HAP-1 (cell line): ENCODE measurements at regions not wholly inside any gene's neighbourhood (a gene's known extent, or its start where the extent isn't known, plus 50 kb on each side); places are given as distances from the start of the nearest gene placed in this dataset.
"Not testable (repeated sequence)": the region's sequence is repeated elsewhere in the genome, so short reads cannot be mapped to it uniquely, and the experiment has no call there.

Source experiments
- DNase-seq, 2 experiments: peaks; one replicate each; pipeline ENCODE4 v3.0.0-alpha.2; 2016 to 2020; ENCODE audit warnings: low spot score in 2 of 2
- H3K27me3 ChIP-seq: fragments of 250-450 bp; sonication (Bioruptor Pico); 2 replicates; pipeline ENCODE4 v1.5.1; 2020; ENCODE audit warnings: low read depth, mild to moderate bottlenecking, moderate library complexity
- H3K36me3 ChIP-seq: fragments of 250-450 bp; sonication (Bioruptor Pico); replicated peaks from 2 replicates; pipeline ENCODE4 v1.5.1; 2020; ENCODE audit warnings: mild to moderate bottlenecking
- H3K4me1 ChIP-seq: fragments of 250-450 bp; sonication (Bioruptor Pico); 2 replicates; pipeline ENCODE4 v1.5.1; 2020; ENCODE audit warnings: mild to moderate bottlenecking
- H3K4me3 ChIP-seq: fragments of 250-450 bp; sonication (Bioruptor Pico); 2 replicates; pipeline ENCODE4 v1.5.1; 2020; ENCODE audit warnings: mild to moderate bottlenecking, moderate library complexity
- H3K9me3 ChIP-seq: fragments of 250-450 bp; sonication (Bioruptor Pico); 2 replicates; pipeline ENCODE4 v1.5.1; 2020; ENCODE audit warnings: mild to moderate bottlenecking, moderate library complexity
- in situ Hi-C: fragments of 300-500 bp; cut with MboI; formaldehyde crosslinking; loops from 3 replicates; pipeline ENCODE4 v1.14.3; 2020; ENCODE audit warnings: low sequenced_read_pairs, inconsistent platforms, mixed read lengths

GRCh38 chr12:34603382-34604035, 581.2 kb downstream of the ALG10 start:
- H3K4me3 ChIP-seq = no peak overlapping the region
- in situ Hi-C loops = no loop called here
- no peaks in the 10 kb centered on the region for H3K36me3 ChIP-seq
- no peaks in the 10 kb centered on the region for H3K4me1 ChIP-seq
- no peak for DNase-seq
- H3K9me3 ChIP-seq = no peaks in the 10 kb centered on the region; the same call in 1 of the 2 replicates
- no peaks in the 10 kb centered on the region for H3K27me3 ChIP-seq

GRCh38 chr12:34604227-34604626, 581.9 kb downstream of the ALG10 start:
- no peak for DNase-seq
- Histone ChIP-seq H3K9me3 (no peaks in the 10 kb centered on the region; the same call in 1 of the 2 replicates), H3K4me3 (no peak overlapping the region)

GRCh38 chr12:34604631-34605509, 582.6 kb downstream of the ALG10 start:
- H3K9me3 ChIP-seq = no peaks in the 10 kb centered on the region; the same call in 1 of the 2 replicates
- H3K4me3 ChIP-seq = no peak overlapping the region
- H3K27me3 ChIP-seq = no peaks in the 10 kb centered on the region
- no peaks in the 10 kb centered on the region for H3K36me3 ChIP-seq
- in situ Hi-C loops = no loop called here
- H3K4me1 ChIP-seq = no peaks in the 10 kb centered on the region
- DNase-seq = no peak

More at GRCh38 chr12:34604227-34604626, 581.9 kb downstream of the ALG10 start:
- H3K36me3 ChIP-seq = no peaks in the 10 kb centered on the region
- H3K4me1 ChIP-seq = no peaks in the 10 kb centered on the region
- in situ Hi-C loops = no loop called here
- H3K27me3 ChIP-seq = no peaks in the 10 kb centered on the region

- in situ Hi-C loops = no loop called here
- Histone ChIP-seq H3K9me3 (no peaks in the 10 kb centered on the region; the same call in 1 of the 2 replicates), H3K4me3 (no peak overlapping the region), H3K36me3 (no peaks in the 10 kb centered on the region), H3K4me1 (no peaks in the 10 kb centered on the region), H3K27me3 (no peaks in the 10 kb centered on the region)
- DNase-seq = no peak
Observed at GRCh38 chr12:34605510-34605887, 583.2 kb downstream of the ALG10 start.

- no peak overlapping the region for H3K4me3 ChIP-seq
- H3K27me3 ChIP-seq = no peaks in the 10 kb centered on the region
- no peaks in the 10 kb centered on the region for H3K4me1 ChIP-seq
- H3K36me3 ChIP-seq = no peaks in the 10 kb centered on the region
- H3K9me3 ChIP-seq = no peaks in the 10 kb centered on the region; the same call in 1 of the 2 replicates
- no peak for DNase-seq
- in situ Hi-C loops = no loop called here
Observed at GRCh38 chr12:34605955-34606748, 583.9 kb downstream of the ALG10 start.

- H3K4me3 ChIP-seq = no peak overlapping the region
- no peak for DNase-seq
- H3K27me3 ChIP-seq = no peaks in the 10 kb centered on the region
- no peaks in the 10 kb centered on the region for H3K36me3 ChIP-seq
- in situ Hi-C loops = no loop called here
- no peaks in the 10 kb centered on the region for H3K4me1 ChIP-seq
- no peaks in the 10 kb centered on the region; the same call in 1 of the 2 replicates for H3K9me3 ChIP-seq
Observed at GRCh38 chr12:34606749-34607519, 584.6 kb downstream of the ALG10 start.

GRCh38 chr12:34607520-34608195, 585.4 kb downstream of the ALG10 start:
- Histone ChIP-seq H3K9me3 (no peaks in the 10 kb centered on the region; the same call in 1 of the 2 replicates), H3K4me3 (no peak overlapping the region), H3K4me1 (no peaks in the 10 kb centered on the region), H3K27me3 (no peaks in the 10 kb centered on the region), H3K36me3 (no peaks in the 10 kb centered on the region)
- no peak for DNase-seq
- in situ Hi-C loops = no loop called here

GRCh38 chr12:34613988-34614387, 591.7 kb downstream of the ALG10 start:
- in situ Hi-C loops, H3K4me3 ChIP-seq, H3K27me3 ChIP-seq, H3K9me3 ChIP-seq, H3K4me1 ChIP-seq, H3K36me3 ChIP-seq, DNase-seq: not testable (repeated sequence)

- no peaks in the 10 kb centered on the region for H3K9me3 ChIP-seq
- H3K36me3 ChIP-seq = no peaks in the 10 kb centered on the region
- no peaks in the 10 kb centered on the region for H3K4me1 ChIP-seq
- H3K4me3 ChIP-seq = no peak overlapping the region
- DNase-seq = peak; percentile 5 to 12
- H3K27me3 ChIP-seq = no peaks in the 10 kb centered on the region
- in situ Hi-C loops = no loop called here
Observed at GRCh38 chr12:34625116-34625515, 602.8 kb downstream of the ALG10 start.

GRCh38 chr12:34626363-34627157, 604.3 kb downstream of the ALG10 start:
- H3K36me3 ChIP-seq = no peaks in the 10 kb centered on the region
- no peaks in the 10 kb centered on the region for H3K4me1 ChIP-seq
- in situ Hi-C loops = no loop called here
- H3K27me3 ChIP-seq = no peaks in the 10 kb centered on the region
- H3K4me3 ChIP-seq = no peak overlapping the region
- DNase-seq = no peak
- no peaks in the 10 kb centered on the region for H3K9me3 ChIP-seq
